ENCODE measurements at regions not wholly inside any gene's neighbourhood (a gene's known extent, or its start where the extent isn't known, plus 50 kb on each side); places are given as distances from the start of the nearest gene placed in this dataset.
"Not testable (repeated sequence)": the region's sequence is repeated elsewhere in the genome, so short reads cannot be mapped to it uniquely, and the experiment has no call there.

DNA sequence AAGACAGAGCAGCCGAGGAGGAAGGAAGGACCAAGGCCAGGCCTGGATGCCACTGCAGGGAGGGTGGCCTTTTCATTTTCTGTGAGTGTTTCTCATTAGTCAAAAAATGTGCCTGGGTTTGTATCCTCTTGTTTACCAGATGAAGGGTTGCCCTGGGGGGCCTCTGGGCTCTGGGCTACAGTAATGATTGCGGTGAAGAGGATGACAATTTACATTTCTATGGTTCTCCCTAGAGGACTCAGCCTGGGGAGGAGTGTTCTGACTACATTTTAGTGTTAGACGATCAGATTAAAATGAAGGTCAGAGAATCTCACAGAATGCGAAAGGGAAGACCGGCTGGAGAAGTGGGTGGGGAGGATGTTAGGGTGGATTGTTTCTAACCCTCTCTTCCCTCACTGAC is 108.0 kb upstream of the KMT2C start:
- DNase-seq (ENCODE audit: low read depth) = peak; percentile 59

DNA sequence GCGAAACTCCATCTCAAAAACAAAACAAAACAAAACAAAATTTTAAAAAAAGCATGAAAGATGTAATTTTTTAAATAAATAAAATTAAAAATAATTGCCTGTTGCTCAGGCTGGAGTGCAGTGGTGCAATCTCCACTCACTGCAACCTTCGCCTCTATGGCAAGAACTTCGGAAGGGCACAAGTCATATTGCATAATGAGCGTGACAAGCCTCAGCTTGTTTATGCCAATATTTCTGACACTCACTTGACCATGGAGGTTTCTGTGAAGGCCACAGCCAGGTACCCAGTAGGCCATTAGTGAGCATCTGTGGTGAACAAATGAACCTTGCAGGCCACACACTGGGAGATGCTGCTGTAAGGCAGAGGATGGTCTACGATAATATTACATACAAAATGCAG is 106.1 kb upstream of the KMT2C start:
- DNase-seq (ENCODE audit: low read depth) = no peak

DNA sequence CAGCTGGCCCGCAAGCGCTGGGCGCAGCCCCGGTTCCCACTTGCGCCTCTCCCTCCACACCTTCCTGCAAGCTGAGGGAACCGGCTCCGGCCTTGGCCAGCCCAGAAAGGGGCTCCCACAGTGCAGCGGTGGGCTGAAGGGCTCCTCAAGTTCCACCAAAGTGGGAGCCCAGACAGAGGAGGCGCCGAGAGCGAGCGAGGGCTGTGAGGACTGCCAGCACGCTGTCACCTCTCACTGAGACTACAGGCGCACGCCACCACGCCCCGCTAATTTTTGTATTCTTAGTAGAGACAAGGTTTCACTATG is 103.3 kb upstream of the KMT2C start:
- not testable (repeated sequence) for DNase-seq (ENCODE audit: low read depth)

DNA sequence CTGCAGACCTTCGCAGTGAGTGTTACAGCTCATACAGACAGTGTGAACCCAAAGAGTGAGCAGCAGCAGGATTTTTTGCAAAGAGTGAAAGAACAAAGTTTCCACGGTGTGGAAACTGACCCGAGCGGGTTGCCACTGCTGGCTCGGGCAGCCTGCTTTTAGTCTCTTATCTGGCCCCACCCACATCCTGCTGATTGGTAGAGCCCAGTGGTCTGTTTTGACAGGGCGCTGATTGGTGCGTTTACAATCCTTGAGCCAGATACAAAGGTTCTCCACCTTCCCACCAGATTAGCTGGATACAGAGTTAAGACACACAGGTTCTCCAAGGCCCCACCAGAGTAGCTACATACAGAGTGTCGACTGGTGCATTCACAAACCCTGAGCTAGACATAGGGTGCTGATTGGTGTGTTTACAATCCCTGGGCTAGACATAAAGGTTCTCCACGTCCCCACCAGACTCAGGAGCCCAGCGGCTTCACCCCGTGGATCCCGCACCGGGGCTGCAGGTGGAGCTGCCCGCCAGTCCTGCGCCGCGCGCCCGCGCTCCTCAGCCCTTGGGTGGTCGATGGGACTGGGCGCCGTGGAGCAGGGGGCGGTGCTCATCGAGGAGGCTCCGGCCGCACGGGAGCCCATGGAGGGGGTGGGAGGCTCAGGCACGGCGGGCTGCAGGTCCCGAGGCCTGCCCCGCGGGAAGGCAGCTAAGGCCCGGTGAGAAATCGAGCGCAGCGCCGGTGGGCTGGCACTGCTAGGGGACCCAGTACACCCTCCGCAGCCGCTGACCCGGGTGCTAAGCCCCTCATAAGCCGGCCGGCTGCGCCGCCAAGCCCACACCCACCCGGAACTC is 102.8 kb upstream of the KMT2C start:
- DNase-seq (ENCODE audit: low read depth) = not testable (repeated sequence)

DNA sequence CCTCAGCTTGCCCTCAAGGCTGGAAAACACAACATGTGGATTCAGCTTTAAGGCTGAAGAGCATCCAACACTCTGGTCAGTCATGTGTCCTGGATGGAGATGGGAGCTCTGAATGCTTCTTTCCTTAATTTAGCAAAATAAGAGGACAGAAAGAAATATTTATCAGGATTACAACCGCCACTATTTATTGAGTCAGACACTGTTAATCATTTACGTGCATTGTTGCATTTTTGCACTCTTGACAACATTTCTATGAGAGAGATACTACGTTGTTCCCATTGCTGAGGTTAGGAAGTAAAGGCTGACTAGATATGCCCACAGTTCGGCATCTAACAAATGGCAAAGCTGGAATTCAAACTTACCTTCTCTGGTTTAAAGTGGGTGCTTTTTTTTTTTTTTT is 101.8 kb upstream of the KMT2C start:
- DNase-seq (ENCODE audit: low read depth) = no peak

DNA sequence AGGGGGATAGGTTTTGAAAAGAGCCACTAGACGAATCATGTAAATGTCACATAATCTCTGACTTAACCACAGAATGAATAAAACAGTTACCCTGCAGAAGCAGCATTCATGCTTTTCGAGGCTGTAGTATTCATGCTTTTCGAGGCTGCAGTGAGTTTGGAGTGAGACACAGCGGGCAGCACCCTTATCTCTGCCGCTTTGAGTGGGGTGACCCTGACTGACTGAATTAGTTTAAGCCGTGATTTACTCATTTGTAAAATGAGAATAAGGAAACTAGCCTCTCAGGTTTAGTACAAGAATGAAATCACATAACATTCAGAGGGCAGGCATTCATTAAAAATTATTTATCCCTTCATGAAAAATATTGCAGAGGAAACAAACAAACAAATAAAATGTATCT is 92.8 kb upstream of the KMT2C start:
- DNase-seq (ENCODE audit: low read depth) = no peak

DNA sequence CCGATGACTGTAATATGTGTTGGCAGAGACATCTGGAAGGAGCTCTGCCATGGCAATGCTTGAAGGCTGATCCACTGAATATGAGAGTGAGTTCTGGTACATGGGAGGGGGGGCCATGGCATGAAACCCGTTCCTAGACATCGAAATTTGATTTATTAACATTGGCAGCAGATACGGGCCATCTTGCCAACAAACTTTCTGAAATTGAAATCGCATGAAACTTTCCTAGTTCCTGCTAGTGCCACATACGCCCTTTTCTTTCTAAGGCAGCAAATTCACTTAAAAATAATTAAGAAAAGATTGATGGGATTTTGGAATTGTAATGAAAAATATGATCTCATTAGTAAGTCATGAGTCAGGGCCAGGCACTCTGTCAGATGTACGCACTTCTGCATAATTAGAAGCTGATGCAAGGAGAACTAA is 91.8 kb upstream of the KMT2C start:
- no peak for DNase-seq (ENCODE audit: low read depth)

DNA sequence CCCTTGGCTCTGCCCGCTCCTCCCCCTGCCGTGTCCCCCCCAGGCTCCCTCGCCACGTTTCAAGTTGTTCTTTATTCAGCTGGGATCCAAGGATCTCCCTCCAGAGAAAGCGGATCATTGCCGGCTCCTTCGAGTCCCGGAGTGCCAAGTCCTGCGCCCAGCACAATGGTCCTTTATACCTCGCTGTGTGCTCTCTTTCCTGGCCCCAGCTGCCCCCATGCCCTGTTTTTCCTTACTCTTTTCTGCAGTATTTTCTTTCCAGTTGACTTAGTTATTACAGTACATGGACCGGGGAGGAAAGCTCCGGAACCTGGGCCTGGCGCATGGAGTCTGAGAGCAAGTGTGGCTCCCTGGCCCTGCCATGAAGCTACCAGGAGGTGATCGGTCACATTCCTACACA is 88.1 kb upstream of the KMT2C start:
- DNase-seq (ENCODE audit: low read depth) = no peak

DNA sequence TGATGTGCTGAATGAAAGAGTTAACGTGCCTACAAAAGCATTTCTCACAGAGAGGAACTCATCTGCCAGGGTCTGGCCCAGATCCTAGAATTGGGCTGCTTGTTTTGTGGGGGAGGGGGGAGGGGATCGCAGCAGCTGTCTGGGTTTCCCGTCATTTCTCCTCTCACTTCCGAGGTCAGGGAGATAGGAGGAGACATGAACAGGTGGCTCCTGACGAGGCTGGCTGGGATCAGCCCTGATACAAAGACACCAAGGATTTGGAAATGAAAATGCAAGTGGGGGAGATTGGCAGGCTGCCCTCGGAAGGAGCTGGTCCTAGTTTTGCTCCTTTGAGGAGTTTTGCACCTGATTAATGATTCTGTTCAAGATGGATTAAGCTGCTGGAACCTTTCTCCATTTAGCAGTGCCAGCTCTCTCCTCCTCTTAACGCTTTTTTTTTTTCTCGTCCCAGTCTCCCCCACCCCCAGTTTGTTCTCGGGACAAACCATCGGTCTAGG is 86.8 kb upstream of the KMT2C start:
- DNase-seq (ENCODE audit: low read depth) = peak; percentile 41

DNA sequence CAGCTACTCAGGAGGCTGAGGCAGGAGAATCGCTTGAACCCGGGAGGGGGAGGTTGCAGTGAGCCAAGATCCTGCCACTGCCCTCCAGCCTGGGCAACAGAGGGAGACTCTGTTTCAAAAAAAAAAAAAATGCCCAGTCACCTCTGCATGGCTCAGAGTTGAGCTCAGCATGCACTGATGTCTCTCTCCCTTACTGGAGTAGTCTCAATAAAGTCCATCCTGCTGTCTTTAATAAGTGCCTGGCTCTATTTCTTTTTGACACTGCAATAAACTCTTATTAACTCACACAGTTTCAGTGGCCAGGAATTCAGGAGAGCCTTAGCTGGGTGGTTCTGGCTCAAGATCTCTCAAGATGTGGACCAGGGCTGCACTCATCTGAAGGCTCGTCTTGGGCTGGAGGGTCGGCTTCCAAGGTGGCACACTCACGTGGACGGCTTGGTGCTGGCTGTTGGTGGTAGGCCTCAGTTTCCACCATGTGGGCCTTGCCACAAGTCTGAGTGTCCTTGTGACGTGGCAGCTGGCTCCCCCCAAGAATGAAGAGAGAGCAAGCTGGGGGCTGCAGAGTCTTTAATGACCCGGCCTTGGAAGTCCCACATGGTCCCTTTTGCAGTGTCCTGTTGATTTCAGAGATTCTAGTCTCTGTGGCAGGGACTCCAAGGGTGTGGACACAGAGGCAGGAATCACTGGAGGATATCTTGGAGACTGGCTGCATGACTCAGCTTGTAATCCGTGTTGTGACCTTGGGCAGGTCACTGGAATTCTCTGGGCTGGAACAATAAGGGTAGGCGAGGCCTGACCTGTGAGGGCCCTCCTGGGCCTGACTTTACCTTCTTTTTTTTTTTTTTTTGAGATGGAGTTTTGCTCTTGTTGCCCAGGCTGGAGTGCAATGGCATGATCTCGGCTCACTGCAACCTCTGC is 85.9 kb upstream of the KMT2C start:
- peak; percentile 42 for DNase-seq (ENCODE audit: low read depth)

DNA sequence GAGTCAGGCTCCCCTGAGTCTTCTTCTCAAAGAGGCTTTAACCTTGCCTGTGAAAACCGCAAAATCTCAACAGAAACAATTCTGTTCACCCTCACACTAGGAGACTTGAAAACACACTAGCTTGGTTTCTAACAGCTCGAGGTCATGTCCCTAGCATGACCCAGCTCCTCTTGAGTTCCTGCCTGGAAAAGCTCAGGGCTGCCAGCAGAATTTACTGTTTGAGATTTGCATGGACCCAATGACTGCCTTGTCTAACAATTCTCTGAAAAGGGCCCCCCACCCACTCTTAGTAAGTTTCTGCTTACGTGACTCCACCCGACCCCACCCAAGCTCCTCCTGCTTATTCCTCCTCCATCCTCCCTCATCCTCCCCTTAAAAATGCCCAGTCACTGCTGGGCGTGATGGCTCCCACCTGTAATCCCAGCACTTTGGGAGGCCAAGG is 85.1 kb upstream of the KMT2C start:
- peak; percentile 44 for DNase-seq (ENCODE audit: low read depth)

DNA sequence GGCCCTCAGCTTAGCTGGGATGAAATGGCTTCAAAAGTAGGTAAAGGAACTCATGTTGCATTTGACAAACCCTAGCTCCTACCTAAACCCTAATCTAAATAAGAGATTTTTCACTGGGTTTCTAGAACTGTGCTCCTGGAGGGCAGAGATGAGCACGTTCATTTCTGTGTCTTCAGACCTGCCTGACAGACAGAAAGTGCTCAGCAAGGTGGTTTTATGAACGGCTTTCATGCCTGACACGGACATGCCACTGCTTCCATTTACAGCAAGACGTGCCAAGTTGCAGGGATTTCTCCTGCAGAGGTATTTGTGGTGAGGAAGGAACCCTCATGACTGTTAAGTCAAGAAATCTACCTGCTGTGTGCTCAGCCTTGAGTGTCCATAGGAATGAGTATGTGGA is 83.5 kb upstream of the KMT2C start:
- no peak for DNase-seq (ENCODE audit: low read depth)

DNA sequence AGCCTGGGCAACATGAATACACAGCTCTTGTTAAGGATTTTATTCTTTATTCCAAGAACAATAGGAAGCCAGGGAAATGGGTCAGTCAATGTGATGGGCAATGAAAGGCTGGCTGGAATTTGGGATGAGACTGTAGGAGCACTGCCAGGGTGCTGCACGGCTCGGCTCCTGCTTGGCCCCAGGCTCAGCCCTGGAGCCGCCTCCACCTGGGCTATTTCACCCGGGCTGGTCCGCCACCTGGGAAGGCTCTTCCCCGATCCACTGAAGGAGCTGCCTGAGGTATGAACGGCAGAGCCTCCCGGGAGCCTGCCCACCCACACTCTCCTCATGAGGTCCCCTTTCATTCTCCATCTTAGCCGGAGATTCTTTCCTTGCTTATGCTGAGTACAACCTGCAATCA is 80.4 kb upstream of the KMT2C start:
- DNase-seq (ENCODE audit: low read depth) = no peak

DNA sequence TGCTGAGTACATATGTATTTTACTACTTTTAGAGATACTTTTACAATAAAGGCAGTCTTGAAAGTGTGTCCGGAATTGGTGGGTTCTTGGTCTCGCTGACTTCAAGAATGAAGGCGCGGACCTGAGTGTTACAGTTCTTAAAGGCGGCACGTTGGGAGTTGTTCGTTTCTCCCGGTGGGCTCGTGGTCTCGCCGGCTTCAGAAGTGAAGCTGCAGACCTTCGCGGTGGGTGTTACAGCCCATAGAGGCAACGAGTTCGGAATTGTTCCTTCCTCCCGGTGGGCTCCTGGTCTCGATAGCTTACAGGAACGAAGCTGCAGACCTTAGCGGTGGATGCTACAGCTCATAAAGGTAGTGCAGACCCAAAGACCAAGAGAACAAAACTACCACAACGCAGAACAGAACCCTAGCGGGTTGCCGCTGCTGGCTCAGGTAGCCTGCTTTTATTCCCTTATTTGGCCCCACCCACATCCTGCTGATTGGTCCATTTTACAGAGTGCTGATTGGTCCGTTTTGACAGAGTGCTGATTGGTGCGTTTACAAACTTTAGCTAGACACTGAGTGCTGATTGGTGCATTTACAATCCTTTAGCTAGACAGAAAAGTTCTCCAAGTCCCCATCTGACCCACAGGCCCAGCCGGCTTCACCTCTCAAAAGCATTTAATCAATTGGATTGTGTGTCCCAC is 79.6 kb upstream of the KMT2C start:
- not testable (repeated sequence) for DNase-seq (ENCODE audit: low read depth)

DNA sequence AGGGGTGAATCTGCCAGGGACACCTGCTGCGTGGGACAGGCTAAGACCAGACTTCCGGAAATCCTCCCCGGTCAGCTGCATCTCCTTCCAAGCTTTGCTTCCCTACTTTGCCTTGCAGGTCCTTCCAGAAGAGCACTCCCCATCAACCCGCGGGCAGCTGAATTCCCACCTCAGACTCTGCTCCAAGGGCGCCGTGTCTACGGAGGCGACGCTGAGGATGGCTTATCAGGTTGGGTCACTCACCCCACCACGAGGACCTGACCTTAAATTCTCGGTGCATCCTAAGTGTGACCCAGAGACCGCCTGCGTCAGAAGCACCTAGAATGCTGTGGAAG is 78.9 kb upstream of the KMT2C start:
- DNase-seq (ENCODE audit: low read depth) = no peak

DNA sequence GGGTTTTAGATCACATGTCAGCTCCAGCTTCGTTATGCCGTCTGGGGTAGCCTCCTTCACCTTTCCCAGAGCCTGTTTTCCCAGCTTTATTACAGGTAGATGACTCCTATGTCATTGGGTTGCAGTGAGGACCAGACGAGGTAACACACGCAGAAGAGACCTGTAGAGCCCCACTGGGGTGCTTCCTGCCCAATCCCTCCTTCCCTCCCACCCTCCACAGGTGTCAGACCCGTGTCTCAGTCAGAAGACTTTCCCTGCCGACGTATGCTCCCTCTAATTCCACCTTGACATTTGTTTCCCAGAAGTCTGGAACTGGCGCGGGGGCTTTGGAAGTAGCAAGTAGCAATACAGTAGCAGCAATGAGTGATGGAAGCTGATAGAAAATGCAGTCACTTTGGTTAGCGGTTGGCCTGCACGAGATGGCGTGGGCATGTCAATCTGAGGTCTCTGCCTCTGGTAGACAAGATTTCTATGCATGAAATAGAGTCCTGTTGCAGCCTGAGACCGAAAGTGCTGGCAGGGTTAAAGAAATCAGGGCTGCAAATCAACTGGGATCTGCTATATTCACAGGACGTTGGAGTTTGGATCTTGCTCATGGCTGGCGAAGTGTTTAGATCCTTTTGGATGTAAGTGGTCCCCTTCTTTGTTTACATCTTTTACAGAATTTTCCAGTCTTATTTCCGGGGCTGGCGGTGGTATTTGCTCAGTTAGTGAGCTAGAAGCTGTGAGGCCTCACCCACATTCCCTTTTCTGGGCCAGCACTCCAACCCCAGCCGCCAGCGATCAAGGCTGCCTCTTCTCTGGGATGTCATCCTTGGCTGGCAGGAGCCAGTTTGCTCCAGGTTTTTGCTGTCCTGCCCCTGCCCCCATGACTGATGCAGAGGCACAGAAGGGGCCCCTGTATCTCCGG is 78.3 kb upstream of the KMT2C start:
- no peak for DNase-seq (ENCODE audit: low read depth)

DNA sequence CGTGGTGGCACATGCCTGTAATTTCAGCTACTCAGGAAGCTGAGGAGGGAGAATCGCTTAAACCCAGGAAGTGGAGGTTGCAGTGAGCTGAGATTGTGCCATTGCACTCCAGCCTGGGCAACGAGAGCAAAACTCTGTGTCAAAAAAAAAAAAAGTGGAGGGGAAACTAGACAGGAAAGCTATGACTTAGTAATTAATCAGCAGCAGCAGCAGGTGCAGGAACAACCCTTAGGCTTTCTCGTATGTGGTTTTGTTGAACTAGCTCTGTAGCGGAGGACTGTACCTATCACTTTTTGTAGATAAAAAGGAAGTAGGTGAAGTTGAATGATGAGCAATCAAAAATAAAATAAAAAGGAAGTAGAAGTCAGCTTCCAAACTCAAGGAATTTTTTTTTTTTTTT is 76.9 kb upstream of the KMT2C start:
- peak; percentile 29 for DNase-seq (ENCODE audit: low read depth)

DNA sequence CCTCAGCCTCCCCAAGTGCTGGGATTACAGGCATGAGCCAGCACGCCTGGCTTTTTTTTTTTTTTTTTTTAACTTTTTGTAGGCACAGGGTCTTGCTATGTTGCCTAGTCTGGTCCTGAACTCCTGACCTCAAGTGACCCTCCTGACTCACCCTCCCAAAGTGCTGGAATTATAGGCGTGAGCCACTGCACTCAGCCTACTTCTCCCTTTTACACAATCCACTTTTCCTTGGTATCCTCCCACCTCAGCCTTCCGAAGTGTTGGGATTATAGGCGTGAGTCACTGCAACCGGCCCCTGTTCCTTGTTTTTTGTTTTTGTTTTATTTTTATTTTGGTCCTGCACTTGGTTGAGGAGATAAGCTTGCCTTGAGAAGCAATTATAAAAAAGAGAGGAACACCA is 75.9 kb upstream of the KMT2C start:
- DNase-seq (ENCODE audit: low read depth) = peak; percentile 44

DNA sequence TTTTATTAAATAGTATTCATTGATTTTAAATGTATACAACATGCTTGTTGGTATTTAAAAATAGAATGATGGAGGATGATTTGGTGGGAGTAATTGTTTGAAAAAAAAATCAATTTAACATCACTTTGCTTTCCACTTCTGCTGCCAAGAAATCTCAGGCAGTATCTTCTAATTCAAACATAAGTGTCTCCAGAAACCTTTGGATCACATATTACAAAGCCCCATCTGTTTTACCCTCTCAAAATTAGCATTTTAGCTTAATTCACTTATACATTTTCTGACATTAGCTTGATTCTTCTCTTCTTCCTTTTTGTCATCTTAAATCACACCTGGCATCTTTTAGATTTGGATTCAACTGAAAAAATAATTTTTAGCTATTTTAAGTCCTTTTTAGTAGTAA is 72.9 kb upstream of the KMT2C start:
- no peak for DNase-seq (ENCODE audit: low read depth)

DNA sequence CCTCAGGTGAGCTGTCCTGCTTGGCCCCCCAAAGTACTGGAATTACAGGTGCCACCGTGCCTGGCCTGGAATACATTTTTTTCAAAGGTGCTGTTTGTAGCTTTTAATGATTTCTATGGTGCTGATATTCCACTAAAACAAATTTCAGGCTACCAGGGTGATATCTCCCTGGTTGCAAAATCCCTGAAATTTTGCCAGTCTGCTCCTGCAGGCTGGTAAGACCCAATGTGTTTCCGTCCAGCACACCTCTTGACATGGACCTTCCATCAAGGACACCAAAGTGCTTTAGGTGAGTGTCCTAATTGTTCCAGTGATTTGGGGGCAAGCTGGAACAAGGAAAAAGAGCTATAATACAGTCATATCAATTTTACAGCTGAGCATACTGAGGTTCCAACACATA is 69.8 kb upstream of the KMT2C start:
- no peak for DNase-seq (ENCODE audit: low read depth)

DNA sequence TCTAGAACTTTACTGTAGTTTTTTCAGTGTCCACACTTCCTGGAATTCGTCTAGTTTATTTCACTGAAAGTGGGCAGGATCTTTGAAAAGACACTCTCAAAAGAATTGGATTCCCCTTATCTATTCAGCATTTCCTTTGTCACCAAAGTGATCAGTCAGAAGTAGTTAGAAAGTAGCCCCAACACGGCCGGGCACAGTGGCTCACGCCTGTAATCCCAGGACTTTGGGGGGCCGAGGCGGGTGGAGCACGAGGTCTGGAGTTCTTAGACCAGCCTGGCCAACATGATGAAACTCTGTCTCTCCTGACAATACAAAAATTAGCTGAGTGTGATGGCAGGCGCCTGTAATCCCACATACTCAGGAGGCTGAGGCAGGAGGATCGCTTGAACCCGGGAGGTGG is 69.0 kb upstream of the KMT2C start:
- DNase-seq (ENCODE audit: low read depth) = no peak
